ENCODE measurements at regions not wholly inside any gene's neighbourhood (a gene's known extent, or its start where the extent isn't known, plus 50 kb on each side); places are given as distances from the start of the nearest gene placed in this dataset.

GRCh38 chr4:182145334-182145905 lies 97.8 kb upstream of the TENM3 start:
- peaks cover 10% of the 10 kb centered on the region for H3K27me3 ChIP-seq (ENCODE audit: insufficient read depth, poor library complexity, severe bottlenecking)
- no peaks in the 10 kb centered on the region for H3K4me1 ChIP-seq (ENCODE audit: insufficient read depth, poor library complexity, severe bottlenecking)
- no peaks in the 10 kb centered on the region for H3K36me3 ChIP-seq (ENCODE audit: low read depth)
- DNase-seq (ENCODE audit: low spot score): no peak
- H3K9me3 ChIP-seq (ENCODE audit: severe bottlenecking): peaks cover 3% of the 10 kb centered on the region
- H3K4me3 ChIP-seq (ENCODE audit: severe bottlenecking): peak overlapping the region; percentile 89
- TF ChIP-seq CTCF (IDR thresholded peaks at IDR 0.05; ENCODE audit: poor library complexity, severe bottlenecking): no peak
- no peak for ATAC-seq (ENCODE audit: low read depth)
- H3K27ac ChIP-seq (ENCODE audit: poor library complexity, severe bottlenecking): peak overlapping the region; percentile 51

GRCh38 chr4:182147391-182147790 lies 95.8 kb upstream of the TENM3 start:
- no peak overlapping the region for H3K27ac ChIP-seq (ENCODE audit: poor library complexity, severe bottlenecking)
- peaks cover 4% of the 10 kb centered on the region for H3K27me3 ChIP-seq (ENCODE audit: insufficient read depth, poor library complexity, severe bottlenecking)
- no peak overlapping the region for H3K4me3 ChIP-seq (ENCODE audit: severe bottlenecking)
- H3K4me1 ChIP-seq (ENCODE audit: insufficient read depth, poor library complexity, severe bottlenecking): no peaks in the 10 kb centered on the region
- ATAC-seq (ENCODE audit: low read depth): no peak
- H3K9me3 ChIP-seq (ENCODE audit: severe bottlenecking): peaks cover 3% of the 10 kb centered on the region
- no peak for DNase-seq (ENCODE audit: low spot score)
- no peak for TF ChIP-seq CTCF (IDR thresholded peaks at IDR 0.05; ENCODE audit: poor library complexity, severe bottlenecking)
- H3K36me3 ChIP-seq (ENCODE audit: low read depth): no peaks in the 10 kb centered on the region

GRCh38 chr4:182150645-182151044 lies 92.6 kb upstream of the TENM3 start:
- H3K27me3 ChIP-seq (ENCODE audit: insufficient read depth, poor library complexity, severe bottlenecking): no peaks in the 10 kb centered on the region
- DNase-seq (ENCODE audit: low spot score) (no peak), ATAC-seq (ENCODE audit: low read depth) (no peak)
- no peak overlapping the region for H3K4me3 ChIP-seq (ENCODE audit: severe bottlenecking)
- no peaks in the 10 kb centered on the region for H3K36me3 ChIP-seq (ENCODE audit: low read depth)
- peaks cover 3% of the 10 kb centered on the region for H3K9me3 ChIP-seq (ENCODE audit: severe bottlenecking)
- no peak overlapping the region for H3K27ac ChIP-seq (ENCODE audit: poor library complexity, severe bottlenecking)
- H3K4me1 ChIP-seq (ENCODE audit: insufficient read depth, poor library complexity, severe bottlenecking): no peaks in the 10 kb centered on the region
- TF ChIP-seq CTCF (IDR thresholded peaks at IDR 0.05; ENCODE audit: poor library complexity, severe bottlenecking): no peak

- no peaks in the 10 kb centered on the region for H3K4me1 ChIP-seq (ENCODE audit: insufficient read depth, poor library complexity, severe bottlenecking)
- no peak for TF ChIP-seq CTCF (IDR thresholded peaks at IDR 0.05; ENCODE audit: poor library complexity, severe bottlenecking)
- H3K4me3 ChIP-seq (ENCODE audit: severe bottlenecking): no peak overlapping the region
- DNase-seq (ENCODE audit: low spot score) (no peak), ATAC-seq (ENCODE audit: low read depth) (no peak)
- no peaks in the 10 kb centered on the region for H3K9me3 ChIP-seq (ENCODE audit: severe bottlenecking)
- no peak overlapping the region for H3K27ac ChIP-seq (ENCODE audit: poor library complexity, severe bottlenecking)
- no peaks in the 10 kb centered on the region for H3K27me3 ChIP-seq (ENCODE audit: insufficient read depth, poor library complexity, severe bottlenecking)
- no peaks in the 10 kb centered on the region for H3K36me3 ChIP-seq (ENCODE audit: low read depth)
Observed at GRCh38 chr4:182155806-182156205, 87.4 kb upstream of the TENM3 start.

- Histone ChIP-seq H3K27me3 (ENCODE audit: insufficient read depth, poor library complexity, severe bottlenecking) (no peaks in the 10 kb centered on the region), H3K36me3 (ENCODE audit: low read depth) (no peaks in the 10 kb centered on the region), H3K4me1 (ENCODE audit: insufficient read depth, poor library complexity, severe bottlenecking) (no peaks in the 10 kb centered on the region), H3K4me3 (ENCODE audit: severe bottlenecking) (no peak overlapping the region), H3K9me3 (ENCODE audit: severe bottlenecking) (no peaks in the 10 kb centered on the region), H3K27ac (ENCODE audit: poor library complexity, severe bottlenecking) (no peak overlapping the region)
- no peak for DNase-seq (ENCODE audit: low spot score)
- no peak for ATAC-seq (ENCODE audit: low read depth)
- no peak for TF ChIP-seq CTCF (IDR thresholded peaks at IDR 0.05; ENCODE audit: poor library complexity, severe bottlenecking)
Observed at GRCh38 chr4:182163180-182163579, 80.0 kb upstream of the TENM3 start.

Measured in RWPE2 (cell line).